Right lobe of liver (tissue), 6 donors: ENCODE measurements at regions not wholly inside any gene's neighbourhood (a gene's known extent, or its start where the extent isn't known, plus 50 kb on each side); places are given as distances from the start of the nearest gene placed in this dataset.

Experiments
- ATAC-seq, 4 donors: fragments of 200-7000 bp; cut with Tn5 transposase; one replicate each; pipeline ENCODE4 v1.9.1; 2020; ENCODE audit warnings: mild to moderate bottlenecking in 4 of 4, moderate library complexity in 4 of 4
- DNase-seq, 3 donors: peaks; one replicate each; pipeline ENCODE4 v3.0.0-alpha.2; 2020
- H3K27ac ChIP-seq, 3 donors: fragments of 200-600 bp; one replicate each; pipeline ENCODE4 v1.8.0; 2022
- H3K27me3 ChIP-seq, 2 donors: fragments of 200-600 bp; one replicate each; pipeline ENCODE4 v1.8.0; 2022
- H3K36me3 ChIP-seq, 4 donors: fragments of 200-600 bp; sonication (generic) in 1 of 4; one replicate each; pipeline versions ENCODE4 v1.5.1 to v1.8.0; 2017 to 2022; ENCODE audit warnings: control low read depth in 1 of 4
- H3K4me1 ChIP-seq, 4 donors: fragments of 200-600 bp; sonication (generic) in 1 of 4; one replicate each; pipeline versions ENCODE4 v1.5.1 to v1.8.0; 2017 to 2022; ENCODE audit warnings: control low read depth in 1 of 4
- H3K4me3 ChIP-seq, 3 donors: fragments of 200-600 bp; one replicate each; pipeline ENCODE4 v1.8.0; 2022
- H3K9me3 ChIP-seq, 4 donors: fragments of 200-600 bp; sonication (generic) in 1 of 4; one replicate each; pipeline versions ENCODE4 v1.5.1 to v1.8.0; 2017 to 2022; ENCODE audit warnings: control low read depth in 1 of 4
- POLR2A ChIP-seq: fragments of 450-650 bp; IDR thresholded peaks from one replicate; pipeline ENCODE4 v1.6.1; 2017; ENCODE audit warnings: antibody characterized with exemption, mild to moderate bottlenecking
- WGBS: methylation state at CpG from one replicate; pipeline ENCODE4 v1.1.6; 2018; ENCODE audit warnings: low coverage, low lambda C conversion rate; ENCODE audit not compliant: insufficient coverage; ENCODE audit errors: missing lambda C conversion rate; 5-methylcytosine and 5-hydroxymethylcytosine counted together
- intact Hi-C, 2 donors: fragments of 100-400 bp; cut with DNase I; formaldehyde crosslinking; loops; one replicate each; pipeline versions ENCODE4 v1.11.2 to v1.14.1; 2022
- TF ChIP-seq, protein P1 (sequence below), 4 donors: fragments of 200-600 bp in 3 of 4; fragments of 450-650 bp in 1 of 4; IDR thresholded peaks; one replicate each; pipeline versions ENCODE4 v1.5.1 to v1.8.0; 2016 to 2022; ENCODE audit warnings: antibody characterized with exemption in 4 of 4, mild to moderate bottlenecking in 2 of 4
- donor health status: DM: no; HTN: yes; CAD: no.
- donor health status: DM: no; HTN: no; CAD: no.
- donor health status: DM: no; HTN: no; CAD: no.
- donor health status: DM: no; HTN: yes; CAD: no.
- donor health status: DM: no; HTN: yes; CAD: no.

DNA sequence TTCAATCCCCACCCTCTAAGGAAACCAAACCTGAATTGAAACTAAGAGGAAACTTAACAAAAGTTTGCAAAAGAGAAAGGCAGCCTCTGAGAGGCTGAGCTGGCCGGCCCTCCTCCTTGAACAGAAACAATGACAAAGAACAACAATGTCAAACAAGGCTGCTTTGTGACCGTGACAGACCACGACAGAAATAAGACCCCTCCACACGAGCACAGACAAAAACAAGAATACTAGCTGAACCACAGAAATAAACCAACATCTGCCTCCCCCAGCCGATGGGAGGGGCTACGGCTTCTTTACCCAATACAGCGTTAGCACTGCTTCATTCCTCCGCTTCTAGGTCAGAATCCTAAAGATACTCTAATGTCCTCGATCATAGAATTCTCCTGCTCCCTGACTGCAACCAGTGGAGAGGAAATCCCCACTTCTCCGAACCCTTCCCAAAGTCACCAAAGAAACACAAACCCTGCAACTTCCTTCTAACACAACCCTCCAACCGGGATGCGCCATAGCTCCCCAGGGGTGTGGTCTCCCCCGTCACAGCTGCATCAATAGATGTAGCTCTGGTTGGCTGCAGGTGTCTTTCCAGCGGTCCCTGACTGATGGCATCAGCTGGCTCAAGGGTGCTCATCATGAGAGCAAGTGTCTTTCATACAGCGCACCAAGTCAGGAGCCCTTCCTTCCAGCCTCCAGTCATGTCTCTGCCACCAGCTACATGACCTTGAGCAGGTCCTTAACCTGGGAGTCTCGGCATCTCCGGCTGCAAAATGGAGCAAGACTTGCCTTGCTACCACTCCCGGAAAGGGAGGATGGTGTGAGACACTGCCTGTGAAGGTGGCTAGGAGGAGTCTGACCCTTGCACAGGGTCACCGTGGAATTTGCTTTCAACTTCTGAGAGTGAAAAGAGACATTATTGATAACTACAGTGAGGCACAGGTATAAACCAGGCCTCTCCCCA, 198.6 kb downstream of the HAUS1 start:
- Histone ChIP-seq H3K27ac (no peak overlapping the region), H3K36me3 (no peaks in the 10 kb centered on the region), H3K4me3 (no peak overlapping the region), H3K9me3 (no peaks in the 10 kb centered on the region), H3K4me1 (no peaks in the 10 kb centered on the region), H3K27me3 (no peaks in the 10 kb centered on the region)
- DNase-seq (no peak), ATAC-seq (no peak)
- no peak for TF ChIP-seq POLR2A
- TF ChIP-seq, protein P1, sequence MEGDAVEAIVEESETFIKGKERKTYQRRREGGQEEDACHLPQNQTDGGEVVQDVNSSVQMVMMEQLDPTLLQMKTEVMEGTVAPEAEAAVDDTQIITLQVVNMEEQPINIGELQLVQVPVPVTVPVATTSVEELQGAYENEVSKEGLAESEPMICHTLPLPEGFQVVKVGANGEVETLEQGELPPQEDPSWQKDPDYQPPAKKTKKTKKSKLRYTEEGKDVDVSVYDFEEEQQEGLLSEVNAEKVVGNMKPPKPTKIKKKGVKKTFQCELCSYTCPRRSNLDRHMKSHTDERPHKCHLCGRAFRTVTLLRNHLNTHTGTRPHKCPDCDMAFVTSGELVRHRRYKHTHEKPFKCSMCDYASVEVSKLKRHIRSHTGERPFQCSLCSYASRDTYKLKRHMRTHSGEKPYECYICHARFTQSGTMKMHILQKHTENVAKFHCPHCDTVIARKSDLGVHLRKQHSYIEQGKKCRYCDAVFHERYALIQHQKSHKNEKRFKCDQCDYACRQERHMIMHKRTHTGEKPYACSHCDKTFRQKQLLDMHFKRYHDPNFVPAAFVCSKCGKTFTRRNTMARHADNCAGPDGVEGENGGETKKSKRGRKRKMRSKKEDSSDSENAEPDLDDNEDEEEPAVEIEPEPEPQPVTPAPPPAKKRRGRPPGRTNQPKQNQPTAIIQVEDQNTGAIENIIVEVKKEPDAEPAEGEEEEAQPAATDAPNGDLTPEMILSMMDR (IDR thresholded peaks at IDR 0.05) = no peak
- intact Hi-C loops = no loop called here
- WGBS = 63% methylated on average over 17 of the region's 19 CpGs

DNA sequence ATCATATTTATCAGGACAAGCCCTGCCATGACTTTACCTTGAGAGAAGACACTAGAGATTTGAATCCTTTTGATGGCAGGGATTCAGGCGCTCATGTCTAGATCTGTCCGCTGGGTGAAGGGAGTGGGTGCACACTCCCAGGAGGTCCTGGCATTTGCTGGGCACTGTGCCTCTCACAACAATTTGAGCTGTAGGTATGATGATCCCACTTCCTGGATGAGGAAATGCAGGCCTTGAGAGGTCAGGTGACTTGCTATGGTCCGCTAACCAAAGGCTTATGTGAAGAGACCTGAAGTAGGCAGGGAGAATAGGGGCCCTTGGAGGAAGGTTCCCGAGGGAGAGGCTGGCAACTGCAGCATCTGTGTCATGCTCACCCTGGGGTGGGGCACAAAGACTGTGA, 206.1 kb downstream of the HAUS1 start:
- Histone ChIP-seq H3K27ac (no peak overlapping the region), H3K36me3 (no peaks in the 10 kb centered on the region), H3K9me3 (no peaks in the 10 kb centered on the region), H3K4me3 (no peak overlapping the region), H3K4me1 (no peaks in the 10 kb centered on the region), H3K27me3 (no peaks in the 10 kb centered on the region)
- no peak for ATAC-seq
- TF ChIP-seq, protein P1 (IDR thresholded peaks at IDR 0.05) = no peak
- no peak for TF ChIP-seq POLR2A
- DNase-seq = no peak
- WGBS = 93% methylated on average over 3 of the region's 4 CpGs
- intact Hi-C loops = no loop called here

DNA sequence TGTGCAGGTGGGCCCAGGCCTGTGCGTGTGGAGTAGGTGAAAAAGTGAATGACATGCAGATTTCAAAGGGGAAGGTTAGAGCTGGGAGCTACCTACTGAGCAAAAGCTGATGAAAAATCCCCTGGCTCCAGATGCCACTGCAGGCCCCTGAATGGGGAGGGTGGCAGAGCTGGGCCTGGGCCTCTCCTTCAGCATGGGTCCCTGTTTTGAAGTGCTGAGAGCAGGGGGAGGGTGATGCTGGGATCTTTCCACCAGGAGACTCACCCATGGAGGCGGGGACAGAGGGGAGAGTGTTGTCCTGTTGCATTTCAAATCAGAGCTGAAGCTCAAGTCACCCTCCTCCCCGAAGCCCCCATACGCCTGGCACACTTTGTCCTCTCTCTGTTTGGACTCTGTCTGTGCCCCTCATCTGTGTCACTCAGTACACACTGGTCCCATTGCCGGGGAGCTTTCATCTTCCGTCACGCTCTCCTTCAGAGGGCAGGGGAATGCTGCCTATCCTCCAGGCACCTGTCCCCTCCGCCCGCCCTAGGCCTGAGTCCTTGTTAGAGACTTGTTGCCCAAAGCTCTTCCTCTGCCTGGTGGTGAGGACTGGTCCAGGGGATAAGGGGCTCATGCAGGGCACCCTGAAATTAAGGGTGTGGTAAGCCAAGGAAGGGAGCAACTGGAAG, 206.6 kb downstream of the HAUS1 start:
- Histone ChIP-seq H3K27me3 (no peaks in the 10 kb centered on the region), H3K9me3 (no peaks in the 10 kb centered on the region), H3K27ac (no peak overlapping the region), H3K4me3 (no peak overlapping the region), H3K4me1 (no peaks in the 10 kb centered on the region), H3K36me3 (no peaks in the 10 kb centered on the region)
- ATAC-seq = no peak
- intact Hi-C loops = no loop called here
- TF ChIP-seq POLR2A = no peak
- TF ChIP-seq, protein P1 (IDR thresholded peaks at IDR 0.05) = no peak
- WGBS = 92% methylated on average over 8 of the region's 9 CpGs
- DNase-seq = no peak

DNA sequence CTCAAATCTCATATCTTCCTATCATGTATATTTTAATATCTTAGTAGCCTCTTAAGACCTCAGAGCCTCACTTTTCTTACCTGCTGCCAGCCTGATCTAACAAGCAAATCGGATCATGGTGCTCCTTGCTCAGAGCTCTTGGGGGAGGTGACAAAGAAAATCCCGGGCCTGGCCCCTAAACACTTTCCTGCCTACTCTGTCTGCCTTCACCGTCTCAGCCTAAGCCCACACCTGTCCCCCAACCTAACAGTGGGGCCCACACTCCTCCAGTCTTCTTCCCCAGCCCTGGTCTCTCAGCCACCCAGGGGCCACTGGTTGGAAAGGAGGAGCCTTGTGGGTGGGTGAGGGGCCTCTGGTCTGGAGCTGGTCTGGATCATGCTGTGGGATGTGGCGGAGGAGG, 207.3 kb downstream of the HAUS1 start:
- DNase-seq (no peak), ATAC-seq (no peak)
- H3K4me3 ChIP-seq = no peak overlapping the region
- TF ChIP-seq, protein P1 (IDR thresholded peaks at IDR 0.05) = no peak
- TF ChIP-seq POLR2A = no peak
- no peaks in the 10 kb centered on the region for H3K9me3 ChIP-seq
- H3K36me3 ChIP-seq = no peaks in the 10 kb centered on the region
- WGBS = 83% methylated on average over 3 of the region's 4 CpGs
- intact Hi-C loops = no loop called here
- no peak overlapping the region for H3K27ac ChIP-seq
- H3K27me3 ChIP-seq = no peaks in the 10 kb centered on the region
- H3K4me1 ChIP-seq = no peaks in the 10 kb centered on the region
